Fibroblast of the aortic adventitia (primary cell): ENCODE measurements at regions not wholly inside any gene's neighbourhood (a gene's known extent, or its start where the extent isn't known, plus 50 kb on each side); places are given as distances from the start of the nearest gene placed in this dataset.

Source experiments
- DNase-seq: peaks from one replicate; pipeline ENCODE4 v3.0.0-alpha.2; 2010; ENCODE audit warnings: low read depth
- H3K4me3 ChIP-seq: 2 replicates; pipeline ENCODE4 v1.5.1; 2011; ENCODE audit warnings: low read depth, mild to moderate bottlenecking, control low read depth, low read length, moderate library complexity
- TF ChIP-seq, protein P1 (sequence below): IDR thresholded peaks from 2 replicates; pipeline ENCODE4 v1.5.1; 2011; ENCODE audit warnings: mild to moderate bottlenecking, low read length, control low read depth, inconsistent platforms; ENCODE audit not compliant: insufficient read depth

DNA sequence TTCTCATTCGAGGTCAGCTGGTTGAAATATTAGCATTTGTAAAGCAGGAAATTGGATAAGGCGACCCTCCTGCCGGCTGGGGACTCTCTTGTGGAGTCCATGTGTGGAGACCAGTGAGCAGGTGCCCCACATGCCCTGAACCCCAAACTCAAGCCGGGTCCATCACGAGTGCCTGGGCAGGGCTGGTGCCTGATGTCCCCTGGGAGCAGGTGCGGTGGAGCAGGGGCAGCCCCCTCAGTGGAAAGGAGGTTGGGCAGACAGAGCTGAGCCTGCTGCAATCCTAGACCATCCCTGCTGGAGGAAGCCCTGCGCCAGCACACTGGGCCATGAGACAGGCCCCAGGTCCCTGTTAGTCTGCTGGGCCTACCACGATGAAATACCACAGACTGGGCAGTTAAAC, 395.6 kb downstream of the NPHP4 start:
- no peak for DNase-seq
- no peak overlapping the region for H3K4me3 ChIP-seq
- TF ChIP-seq, protein P1, sequence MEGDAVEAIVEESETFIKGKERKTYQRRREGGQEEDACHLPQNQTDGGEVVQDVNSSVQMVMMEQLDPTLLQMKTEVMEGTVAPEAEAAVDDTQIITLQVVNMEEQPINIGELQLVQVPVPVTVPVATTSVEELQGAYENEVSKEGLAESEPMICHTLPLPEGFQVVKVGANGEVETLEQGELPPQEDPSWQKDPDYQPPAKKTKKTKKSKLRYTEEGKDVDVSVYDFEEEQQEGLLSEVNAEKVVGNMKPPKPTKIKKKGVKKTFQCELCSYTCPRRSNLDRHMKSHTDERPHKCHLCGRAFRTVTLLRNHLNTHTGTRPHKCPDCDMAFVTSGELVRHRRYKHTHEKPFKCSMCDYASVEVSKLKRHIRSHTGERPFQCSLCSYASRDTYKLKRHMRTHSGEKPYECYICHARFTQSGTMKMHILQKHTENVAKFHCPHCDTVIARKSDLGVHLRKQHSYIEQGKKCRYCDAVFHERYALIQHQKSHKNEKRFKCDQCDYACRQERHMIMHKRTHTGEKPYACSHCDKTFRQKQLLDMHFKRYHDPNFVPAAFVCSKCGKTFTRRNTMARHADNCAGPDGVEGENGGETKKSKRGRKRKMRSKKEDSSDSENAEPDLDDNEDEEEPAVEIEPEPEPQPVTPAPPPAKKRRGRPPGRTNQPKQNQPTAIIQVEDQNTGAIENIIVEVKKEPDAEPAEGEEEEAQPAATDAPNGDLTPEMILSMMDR: no peak

DNA sequence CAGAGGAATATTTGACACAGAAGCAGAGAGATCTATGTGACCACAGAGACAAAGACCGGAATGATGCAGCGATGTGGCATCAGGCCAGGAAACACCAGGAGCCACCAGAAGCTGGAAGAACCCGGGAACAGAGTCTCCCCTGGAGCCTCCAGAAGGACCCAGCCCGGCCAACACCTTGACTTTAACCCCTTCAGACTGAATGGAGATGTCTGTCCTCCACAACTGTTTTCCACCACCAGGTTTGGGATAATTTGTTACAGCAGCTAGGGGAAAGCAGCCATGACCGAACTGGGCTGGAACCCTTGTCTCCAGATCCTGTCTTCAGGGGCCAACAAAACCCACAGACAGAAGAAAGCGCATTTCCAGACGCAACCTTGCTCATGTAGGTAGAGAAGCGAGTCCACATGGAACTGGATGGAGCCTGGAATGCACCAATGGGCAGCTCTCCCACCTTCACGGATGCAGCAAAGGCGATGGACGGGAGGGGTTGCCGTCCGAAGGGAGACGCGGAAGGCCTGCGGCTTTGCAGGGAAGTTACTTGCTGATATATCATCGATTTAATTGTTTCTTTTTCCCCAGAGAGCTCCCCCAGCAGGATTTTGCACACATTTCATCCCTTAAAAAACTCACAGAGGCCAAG, 396.6 kb downstream of the NPHP4 start:
- H3K4me3 ChIP-seq: no peak overlapping the region
- no peak for DNase-seq
- TF ChIP-seq, protein P1: no peak

GRCh38 chr1:5594056-5594956, 397.9 kb downstream of the NPHP4 start:
- TF ChIP-seq, protein P1: no peak
- H3K4me3 ChIP-seq: no peak overlapping the region
- DNase-seq: no peak

DNA sequence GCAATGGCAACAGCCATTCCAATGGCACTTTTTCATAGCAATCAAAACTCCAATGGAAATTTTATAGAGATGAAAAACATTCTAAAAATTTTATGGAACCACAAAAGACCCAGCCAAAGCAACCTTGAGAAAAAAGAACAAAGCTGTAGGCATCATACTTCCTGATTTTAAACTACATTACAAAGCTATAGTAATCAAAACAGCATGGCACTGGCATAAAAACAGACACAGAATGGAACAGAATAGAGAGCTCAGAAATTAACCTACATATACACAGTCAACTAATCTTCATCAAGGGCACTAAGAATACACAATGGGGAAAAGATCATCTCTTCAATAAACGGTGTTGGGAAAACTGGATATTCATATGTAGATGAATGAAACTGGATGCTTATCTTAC, 401.5 kb downstream of the NPHP4 start:
- H3K4me3 ChIP-seq: no peak overlapping the region
- DNase-seq: no peak
- TF ChIP-seq, protein P1: no peak

- no peak overlapping the region for H3K4me3 ChIP-seq
- no peak for DNase-seq
- TF ChIP-seq, protein P1: no peak
Observed at GRCh38 chr1:5586629-5587028, 405.6 kb downstream of the NPHP4 start.

DNA sequence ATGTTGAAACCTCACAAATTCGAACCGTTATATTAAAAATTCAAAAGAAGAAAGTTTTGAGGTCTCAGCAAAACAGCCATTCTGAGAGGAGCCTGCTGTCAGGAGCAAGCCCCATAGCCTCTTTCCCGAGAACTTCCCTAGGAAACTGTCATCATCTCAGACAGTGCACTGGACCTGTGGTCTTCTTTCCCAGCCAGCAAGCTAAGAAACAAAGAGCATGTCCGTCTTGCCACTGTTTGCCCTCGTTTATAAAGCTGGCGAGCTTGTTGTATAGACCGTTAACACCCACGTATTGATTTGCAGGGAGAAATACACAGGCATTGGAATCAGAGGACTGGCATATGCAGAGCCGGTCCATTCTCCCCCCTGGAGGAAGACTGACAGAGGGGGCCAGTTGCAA, 407.0 kb downstream of the NPHP4 start:
- H3K4me3 ChIP-seq: no peak overlapping the region
- TF ChIP-seq, protein P1: no peak
- no peak for DNase-seq
